Activated CD4-positive, alpha-beta T cell treated with anti-CD3 and anti-CD28 coated beads, Interleukin-2, amount 10 ng/mL, durations not matched to agents 7 days and 5 days (primary cell): ENCODE measurements at regions not wholly inside any gene's neighbourhood (a gene's known extent, or its start where the extent isn't known, plus 50 kb on each side); places are given as distances from the start of the nearest gene placed in this dataset.

Source experiments
- CTCF ChIA-PET: fragments of 350-600 bp; sonication (Branson Sonifier 250); formaldehyde crosslinking; loops from one replicate; lab custom pipeline; 2021; ENCODE audit warnings: antibody characterized with exemption; lab: Charles Lee
- POLR2A ChIA-PET: fragments of 350-600 bp; sonication (Branson Sonifier 250); formaldehyde crosslinking; loops from one replicate; lab custom pipeline; 2021; ENCODE audit warnings: antibody characterized with exemption; lab: Charles Lee
- DNase-seq: peaks from one replicate; pipeline ENCODE4 v3.0.0-alpha.2; 2020
- H3K27ac Mint-ChIP-seq: one replicate; pipeline ENCODE4 v1.8.0; 2021; ENCODE audit warnings: mild to moderate bottlenecking, moderate library complexity, mixed read lengths
- H3K27me3 Mint-ChIP-seq: one replicate; pipeline ENCODE4 v1.8.0; 2021; ENCODE audit warnings: mixed read lengths
- H3K36me3 Mint-ChIP-seq: one replicate; pipeline ENCODE4 v1.8.0; 2021; ENCODE audit warnings: low read depth, mixed read lengths
- H3K4me1 Mint-ChIP-seq: one replicate; pipeline ENCODE4 v1.8.0; 2021; ENCODE audit warnings: mixed read lengths
- H3K4me3 Mint-ChIP-seq: one replicate; pipeline ENCODE4 v1.8.0; 2021; ENCODE audit warnings: mild to moderate bottlenecking, moderate library complexity, mixed read lengths
- H3K9me3 Mint-ChIP-seq: one replicate; pipeline ENCODE4 v1.8.0; 2021; ENCODE audit warnings: mixed read lengths

DNA sequence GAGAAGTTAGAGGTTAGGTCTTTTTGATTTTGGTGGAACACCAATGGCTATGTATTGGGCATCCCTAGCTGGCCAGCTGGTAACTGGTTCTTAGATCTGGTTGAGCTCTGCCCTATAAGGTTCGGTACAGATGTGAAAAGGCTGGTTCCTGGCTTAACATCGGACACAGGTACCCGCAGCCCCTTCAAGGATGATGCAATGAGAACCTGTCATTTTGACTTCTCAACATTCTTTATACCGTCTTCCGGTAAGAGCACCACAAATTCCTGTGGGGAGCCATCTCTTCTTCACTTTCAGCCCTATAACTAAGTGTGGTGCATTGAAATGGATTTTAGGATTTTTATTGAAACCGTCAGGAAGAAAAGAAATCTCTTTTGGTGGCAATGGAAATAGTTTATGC is 222.8 kb downstream of the ADAMTS9 start:
- no peak overlapping the region for H3K4me3 Mint-ChIP-seq
- no peak overlapping the region for H3K27ac Mint-ChIP-seq
- H3K4me1 Mint-ChIP-seq = peaks cover 8% of the 10 kb centered on the region
- peaks cover 4% of the 10 kb centered on the region for H3K27me3 Mint-ChIP-seq
- no peaks in the 10 kb centered on the region for H3K9me3 Mint-ChIP-seq
- ChIA-PET POLR2A (no interaction called here), CTCF (interaction anchor here (0.6 kb wide), 3 partner anchors 440 to 1264 kb away, joined by 3 to 4 read pairs (median 3); no protein-coding TSS in a partner anchor)
- no peaks in the 10 kb centered on the region for H3K36me3 Mint-ChIP-seq
- no peak for DNase-seq

DNA sequence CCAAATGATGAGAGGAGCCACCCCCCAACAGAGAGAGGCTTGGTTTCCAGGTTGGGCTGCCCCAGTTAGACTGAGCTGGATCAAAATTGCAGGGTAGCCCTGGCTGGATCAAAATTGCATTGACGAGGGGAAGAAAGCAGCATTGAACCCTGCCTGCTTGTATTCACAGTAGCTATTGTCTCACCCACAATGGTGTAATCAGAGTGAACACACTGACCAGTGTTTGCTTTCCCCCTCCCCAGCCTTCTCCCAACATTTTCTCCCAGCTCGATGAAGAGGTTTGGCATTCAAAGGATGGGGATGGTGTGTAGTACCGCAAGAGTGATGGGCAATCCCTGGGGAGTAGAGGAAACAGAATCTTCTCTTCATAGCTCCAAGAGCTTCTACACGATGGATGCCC is 223.8 kb downstream of the ADAMTS9 start:
- POLR2A ChIA-PET = no interaction called here
- no peak for DNase-seq
- Mint-ChIP-seq H3K9me3 (no peaks in the 10 kb centered on the region), H3K4me1 (peaks cover 8% of the 10 kb centered on the region), H3K36me3 (no peaks in the 10 kb centered on the region), H3K27me3 (peaks cover 4% of the 10 kb centered on the region), H3K4me3 (no peak overlapping the region), H3K27ac (no peak overlapping the region)
- CTCF ChIA-PET = interaction anchor here (1.1 kb wide), 1 partner anchor 9 kb away, joined by 3 read pairs; no protein-coding TSS in a partner anchor

GRCh38 chr3:64462203-64462602 is 225.6 kb downstream of the ADAMTS9 start:
- Mint-ChIP-seq H3K27ac (no peak overlapping the region), H3K9me3 (no peaks in the 10 kb centered on the region), H3K36me3 (no peaks in the 10 kb centered on the region), H3K4me1 (peaks cover 8% of the 10 kb centered on the region), H3K27me3 (peaks cover 3% of the 10 kb centered on the region), H3K4me3 (no peak overlapping the region)
- ChIA-PET POLR2A (no interaction called here), CTCF (interaction anchor here (0.6 to 1.3 kb wide), 2 partner anchors 429 to 1326 kb away, joined by 3 to 5 read pairs; no protein-coding TSS in a partner anchor)
- no peak for DNase-seq

- Mint-ChIP-seq H3K27me3 (peaks cover 3% of the 10 kb centered on the region), H3K36me3 (no peaks in the 10 kb centered on the region), H3K27ac (no peak overlapping the region), H3K4me1 (peaks cover 8% of the 10 kb centered on the region), H3K4me3 (no peak overlapping the region), H3K9me3 (no peaks in the 10 kb centered on the region)
- CTCF ChIA-PET = no interaction called here
- DNase-seq = no peak
- POLR2A ChIA-PET = no interaction called here
Observed at GRCh38 chr3:64460877-64461276, 226.9 kb downstream of the ADAMTS9 start.

DNA sequence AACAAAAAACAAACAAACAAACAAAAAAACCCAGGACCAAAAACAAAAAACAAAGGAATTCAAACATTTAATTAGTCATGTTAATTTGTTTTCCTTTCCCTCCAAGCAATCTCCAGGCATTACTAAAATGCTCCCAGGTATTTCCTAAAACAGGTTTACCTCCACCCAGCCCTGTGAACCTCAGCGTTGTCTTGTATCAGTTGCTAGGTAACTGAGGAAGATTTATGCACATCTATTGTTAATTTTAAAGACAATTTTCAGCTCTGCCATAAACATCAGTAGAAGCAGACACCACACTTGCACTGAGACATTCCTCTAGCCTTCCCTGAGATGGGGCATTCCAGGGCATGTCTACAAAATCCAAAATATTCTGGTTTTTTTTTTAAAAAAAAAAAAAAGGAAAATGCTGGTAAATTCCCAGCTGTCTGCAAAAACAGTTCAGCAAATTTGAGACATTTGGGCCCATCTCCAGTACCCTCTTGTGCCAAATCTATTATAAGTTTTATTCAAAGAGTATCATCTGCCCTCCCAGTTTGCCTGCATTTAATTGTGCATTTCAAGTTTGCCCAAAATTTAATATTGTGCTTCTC is 227.6 kb downstream of the ADAMTS9 start:
- no peak for DNase-seq
- H3K9me3 Mint-ChIP-seq = no peaks in the 10 kb centered on the region
- CTCF ChIA-PET = no interaction called here
- no peak overlapping the region for H3K4me3 Mint-ChIP-seq
- H3K27me3 Mint-ChIP-seq = peaks cover 3% of the 10 kb centered on the region
- POLR2A ChIA-PET = no interaction called here
- H3K4me1 Mint-ChIP-seq = peaks cover 8% of the 10 kb centered on the region
- H3K27ac Mint-ChIP-seq = no peak overlapping the region
- no peaks in the 10 kb centered on the region for H3K36me3 Mint-ChIP-seq

DNA sequence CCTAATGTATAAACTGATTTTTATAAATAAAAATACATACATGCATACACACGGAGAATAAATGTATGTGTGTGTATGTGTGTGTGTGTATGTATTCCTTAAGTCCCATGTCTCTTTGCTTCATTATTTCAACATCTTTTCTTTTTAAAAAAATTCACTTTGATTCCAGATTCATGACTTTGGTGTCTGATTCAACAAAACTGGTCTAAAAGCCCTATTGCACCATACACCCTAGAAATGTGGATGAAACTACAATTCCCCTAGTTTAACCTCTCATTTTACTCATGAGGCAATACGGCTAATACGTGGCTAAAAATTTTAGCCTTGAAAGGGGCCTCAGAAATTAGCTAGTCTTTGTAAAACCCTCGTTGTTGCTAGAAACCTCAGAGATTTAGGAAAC is 228.1 kb downstream of the ADAMTS9 start:
- ChIA-PET CTCF (no interaction called here), POLR2A (no interaction called here)
- H3K27me3 Mint-ChIP-seq = peaks cover 3% of the 10 kb centered on the region

DNA sequence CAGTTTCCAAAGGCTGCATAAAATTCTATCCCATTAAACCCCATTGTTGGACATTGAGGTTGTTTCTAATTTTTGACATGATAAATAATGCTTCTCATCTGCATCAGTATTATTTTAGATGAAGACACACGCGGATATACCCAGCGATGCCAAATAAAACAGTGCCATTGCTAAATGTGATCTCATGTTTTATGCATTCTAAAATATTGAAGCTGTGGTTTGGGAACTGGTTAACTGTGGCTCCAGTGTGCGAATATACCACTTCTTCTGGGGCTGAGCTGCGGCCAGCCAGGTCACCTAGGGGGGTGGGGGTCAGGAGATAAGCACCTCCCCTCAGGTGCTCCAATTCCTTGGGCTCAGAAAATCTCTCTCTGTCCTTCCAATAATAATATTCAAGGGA is 230.0 kb downstream of the ADAMTS9 start:
- no peak for DNase-seq
- H3K27me3 Mint-ChIP-seq = peaks cover 6% of the 10 kb centered on the region
- H3K27ac Mint-ChIP-seq = no peak overlapping the region
- no peak overlapping the region for H3K4me3 Mint-ChIP-seq
- no peaks in the 10 kb centered on the region for H3K36me3 Mint-ChIP-seq
- H3K9me3 Mint-ChIP-seq = no peaks in the 10 kb centered on the region
- H3K4me1 Mint-ChIP-seq = peaks cover 7% of the 10 kb centered on the region
- POLR2A ChIA-PET = no interaction called here
- CTCF ChIA-PET = no interaction called here

More for the DNA sequence above, 228.1 kb downstream of the ADAMTS9 start:
- Mint-ChIP-seq H3K36me3 (no peaks in the 10 kb centered on the region), H3K4me3 (no peak overlapping the region), H3K27ac (no peak overlapping the region), H3K9me3 (no peaks in the 10 kb centered on the region), H3K4me1 (peaks cover 8% of the 10 kb centered on the region)
- no peak for DNase-seq

GRCh38 chr3:64456674-64457073 is 231.1 kb downstream of the ADAMTS9 start:
- Mint-ChIP-seq H3K4me1 (no peaks in the 10 kb centered on the region), H3K9me3 (no peaks in the 10 kb centered on the region), H3K36me3 (no peaks in the 10 kb centered on the region), H3K27ac (no peak overlapping the region), H3K4me3 (no peak overlapping the region), H3K27me3 (peaks cover 9% of the 10 kb centered on the region)
- no peak for DNase-seq
- CTCF ChIA-PET = no interaction called here
- POLR2A ChIA-PET = no interaction called here

DNA sequence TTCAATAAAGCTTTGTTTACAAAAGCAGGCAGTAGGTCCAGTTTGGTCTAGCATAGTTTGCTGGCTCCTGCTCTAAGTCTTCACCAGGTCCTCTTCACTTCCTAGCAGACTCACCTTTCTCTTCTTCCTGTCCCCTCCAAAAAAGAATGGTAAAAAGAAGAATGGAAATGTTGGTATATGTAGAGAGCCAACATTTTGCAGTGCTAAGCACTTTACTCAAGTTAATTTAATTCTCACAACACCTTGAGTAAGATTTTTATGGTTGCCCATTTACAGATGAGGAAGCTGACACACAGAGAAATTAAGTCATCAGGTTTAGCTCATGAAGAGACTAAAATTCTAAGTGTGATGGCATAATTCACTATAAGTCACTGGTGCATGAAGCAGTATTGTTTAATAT is 230.1 kb upstream of the PRICKLE2 start:
- Mint-ChIP-seq H3K4me3 (no peak overlapping the region), H3K27ac (no peak overlapping the region), H3K27me3 (peaks cover 18% of the 10 kb centered on the region), H3K4me1 (no peaks in the 10 kb centered on the region), H3K9me3 (no peaks in the 10 kb centered on the region), H3K36me3 (no peaks in the 10 kb centered on the region)
- CTCF ChIA-PET = no interaction called here
- POLR2A ChIA-PET = no interaction called here
- no peak for DNase-seq

- Mint-ChIP-seq H3K36me3 (no peaks in the 10 kb centered on the region), H3K27me3 (peaks cover 20% of the 10 kb centered on the region), H3K4me1 (no peaks in the 10 kb centered on the region), H3K4me3 (no peak overlapping the region), H3K27ac (no peak overlapping the region), H3K9me3 (no peaks in the 10 kb centered on the region)
- no peak for DNase-seq
- ChIA-PET CTCF (no interaction called here), POLR2A (no interaction called here)
Observed at GRCh38 chr3:64454768-64455167, 229.5 kb upstream of the PRICKLE2 start.

DNA sequence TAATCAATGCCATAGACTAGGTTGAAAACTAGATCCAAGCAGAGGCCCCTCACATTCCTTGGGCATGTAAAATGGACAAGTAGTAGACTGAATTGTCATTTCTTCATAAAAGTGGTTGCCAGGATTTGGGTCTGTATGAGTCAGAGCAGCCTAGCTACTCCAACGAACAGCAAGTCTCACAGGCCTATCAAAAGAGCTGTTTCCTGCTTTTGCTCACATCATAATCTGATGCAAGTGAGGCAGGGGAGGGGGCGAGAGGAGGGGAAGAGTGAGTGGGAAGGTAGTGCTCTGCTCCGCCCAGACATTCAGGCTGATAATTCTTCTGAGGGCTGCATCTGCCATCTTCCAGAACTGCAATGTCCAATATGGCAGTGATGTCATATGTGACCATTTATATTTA is 228.9 kb upstream of the PRICKLE2 start:
- DNase-seq = no peak
- Mint-ChIP-seq H3K27ac (no peak overlapping the region), H3K4me1 (no peaks in the 10 kb centered on the region), H3K36me3 (no peaks in the 10 kb centered on the region), H3K27me3 (peaks cover 21% of the 10 kb centered on the region), H3K4me3 (no peak overlapping the region), H3K9me3 (no peaks in the 10 kb centered on the region)
- ChIA-PET CTCF (no interaction called here), POLR2A (no interaction called here)

DNA sequence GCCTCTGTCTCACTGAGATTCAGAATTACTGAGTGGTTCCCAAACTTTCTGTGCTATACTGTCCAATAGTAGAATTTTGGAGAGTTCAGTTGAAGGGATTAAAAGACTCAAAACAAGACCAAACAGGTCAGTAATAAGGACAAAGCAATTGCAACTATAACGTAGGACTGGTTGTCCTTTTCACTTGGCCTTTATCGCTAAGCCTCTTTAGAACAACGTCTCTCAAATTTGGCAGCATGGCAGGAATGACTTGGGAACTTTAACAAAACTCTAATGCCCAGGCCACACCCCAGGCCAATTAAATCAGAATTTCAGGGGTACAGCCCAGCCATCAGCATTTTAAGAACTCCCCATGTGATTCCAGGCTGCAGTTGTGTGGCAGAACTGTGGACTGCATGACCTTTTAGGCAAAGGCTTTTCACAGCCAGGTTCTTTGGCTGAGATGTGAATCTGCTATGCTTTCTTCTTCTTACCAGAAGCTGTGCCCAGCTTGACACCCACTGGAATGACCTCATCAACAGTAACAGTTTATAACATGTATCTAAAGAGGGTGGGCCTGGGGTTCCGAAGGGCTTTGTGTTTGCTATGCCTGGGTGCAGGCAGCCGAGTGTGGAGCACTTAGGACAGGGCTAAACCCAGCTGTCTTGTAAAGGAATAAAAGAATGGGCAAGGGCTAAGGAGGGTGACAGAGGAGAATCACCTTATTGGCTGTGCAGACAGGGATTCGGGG is 226.2 kb upstream of the PRICKLE2 start:
- DNase-seq = no peak
- H3K27ac Mint-ChIP-seq = no peak overlapping the region
- no peaks in the 10 kb centered on the region for H3K4me1 Mint-ChIP-seq
- H3K9me3 Mint-ChIP-seq = no peaks in the 10 kb centered on the region
- no peak overlapping the region for H3K4me3 Mint-ChIP-seq
- H3K27me3 Mint-ChIP-seq = peaks cover 41% of the 10 kb centered on the region
- no peaks in the 10 kb centered on the region for H3K36me3 Mint-ChIP-seq
- CTCF ChIA-PET = no interaction called here
- POLR2A ChIA-PET = no interaction called here

DNA sequence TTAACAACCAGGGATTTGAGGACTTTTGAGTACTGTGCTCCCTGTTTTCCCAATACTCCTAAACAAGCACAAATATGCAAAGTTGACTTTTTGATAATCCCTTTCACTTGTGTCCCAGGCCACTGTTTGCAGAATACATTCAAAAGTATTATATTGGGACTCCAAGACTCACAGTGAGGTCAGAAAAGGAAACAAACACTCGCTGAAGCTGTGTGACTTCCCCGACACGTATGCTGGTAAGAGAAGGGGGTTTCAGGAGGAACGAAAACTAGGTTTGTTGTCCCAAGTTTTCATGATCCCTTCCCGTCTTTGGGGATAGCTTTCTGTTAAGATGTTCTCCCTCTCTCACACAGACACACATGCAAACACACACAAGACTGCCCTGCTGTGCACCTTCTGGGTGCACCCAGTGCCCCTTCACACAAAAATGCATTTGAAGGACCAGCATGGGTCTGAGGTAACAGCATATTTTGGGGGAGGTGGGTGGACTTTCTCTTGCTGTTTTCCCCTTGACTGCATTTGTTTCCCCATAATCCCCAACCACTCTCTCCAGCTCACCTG is 225.2 kb upstream of the PRICKLE2 start:
- ChIA-PET POLR2A (no interaction called here), CTCF (no interaction called here)
- H3K4me1 Mint-ChIP-seq = no peaks in the 10 kb centered on the region
- H3K27ac Mint-ChIP-seq = no peak overlapping the region
- H3K4me3 Mint-ChIP-seq = no peak overlapping the region
- peaks cover 49% of the 10 kb centered on the region for H3K27me3 Mint-ChIP-seq
- no peaks in the 10 kb centered on the region for H3K9me3 Mint-ChIP-seq
- DNase-seq = no peak
- no peaks in the 10 kb centered on the region for H3K36me3 Mint-ChIP-seq
